COR-L47 (cell line): ENCODE measurements at regions not wholly inside any gene's neighbourhood (a gene's known extent, or its start where the extent isn't known, plus 50 kb on each side); places are given as distances from the start of the nearest gene placed in this dataset.

Experiments
- DNase-seq: peaks from one replicate; lab custom pipeline; 2025; lab: John Stamatoyannopoulos, UW

DNA sequence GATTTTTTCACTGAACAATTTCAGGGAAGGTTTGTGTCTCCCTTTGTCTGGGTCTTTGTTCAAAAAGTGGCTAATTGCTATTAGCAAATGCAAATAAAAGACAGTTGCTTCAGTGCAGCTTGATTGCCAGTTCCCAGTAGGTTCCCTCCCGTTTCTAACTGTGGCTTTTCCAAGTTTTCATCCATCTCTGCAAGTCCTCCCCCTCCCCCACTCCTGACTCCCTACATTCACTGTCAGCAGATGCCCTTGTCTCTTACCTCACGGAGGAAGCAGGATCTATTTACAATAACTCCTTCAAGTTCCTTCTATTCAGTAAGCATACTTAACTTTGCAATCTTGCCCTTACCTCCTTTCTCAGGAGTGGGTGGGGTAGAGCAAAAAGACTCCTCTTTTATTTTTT lies 55.4 kb upstream of the SCEL start:
- DNase-seq = peak; percentile 37

DNA sequence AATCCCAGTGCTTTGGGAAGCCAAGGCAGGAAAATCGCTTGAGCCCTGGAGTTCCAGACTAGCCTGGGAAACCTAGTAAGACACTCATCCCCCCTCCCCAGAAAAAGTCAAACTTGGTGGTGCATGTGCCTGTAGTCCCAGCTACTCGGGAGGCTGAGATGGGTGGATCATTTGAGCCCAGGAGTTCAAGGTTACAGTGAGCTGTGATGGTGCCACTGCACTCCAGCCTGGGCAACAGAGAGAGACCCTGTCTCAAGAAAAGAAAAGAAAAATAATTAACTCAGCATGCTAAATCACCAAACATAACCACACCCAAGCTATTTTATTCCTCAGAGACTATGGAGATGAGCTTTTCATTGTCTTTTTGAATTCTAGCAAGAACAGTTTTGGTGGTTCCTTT lies 56.2 kb upstream of the SCEL start:
- DNase-seq = no peak

DNA sequence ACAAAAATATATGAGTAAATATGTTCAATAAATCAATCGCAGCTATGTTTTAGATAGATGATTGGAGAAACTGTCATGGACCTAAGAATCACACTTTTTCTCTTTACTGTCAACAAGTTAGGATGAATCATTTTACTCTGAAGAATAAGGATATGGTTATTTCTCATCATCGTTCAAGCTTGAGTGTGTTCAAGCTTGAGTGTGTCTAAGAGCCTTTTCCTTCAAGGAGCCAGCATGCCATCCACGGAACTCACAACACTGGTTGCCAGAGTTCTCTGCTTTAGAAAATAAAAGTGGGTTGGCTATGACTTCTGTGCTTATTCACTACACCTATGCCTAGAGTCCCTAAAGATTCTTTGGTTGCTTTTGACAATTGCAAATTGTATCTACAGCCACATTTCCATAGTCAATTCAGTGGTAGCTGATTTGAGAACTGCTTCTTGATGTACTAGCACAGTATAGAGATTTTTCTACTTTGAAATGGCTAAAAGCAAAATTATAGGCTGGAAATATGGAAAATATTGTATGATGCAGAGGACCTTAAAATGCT lies 58.1 kb upstream of the SCEL start:
- no peak for DNase-seq

DNA sequence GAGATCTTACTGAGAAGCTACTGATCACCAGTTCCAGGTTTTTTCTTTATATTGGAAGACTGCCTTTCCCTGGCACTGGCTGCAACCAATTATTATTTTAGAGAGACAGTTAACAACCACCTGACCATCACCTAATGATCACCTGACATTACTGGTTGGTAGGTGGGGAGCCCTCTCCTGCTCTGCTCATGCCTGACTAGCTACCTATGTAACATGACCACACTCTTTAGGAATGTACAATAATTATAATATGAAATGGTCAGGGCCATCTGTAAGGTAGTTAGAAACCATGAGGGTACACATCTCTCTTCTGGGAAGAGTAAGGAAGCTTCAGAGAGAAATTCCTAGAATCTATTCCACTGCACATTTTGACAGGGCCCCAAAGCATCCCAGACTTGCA lies 59.0 kb upstream of the SCEL start:
- DNase-seq = no peak

DNA sequence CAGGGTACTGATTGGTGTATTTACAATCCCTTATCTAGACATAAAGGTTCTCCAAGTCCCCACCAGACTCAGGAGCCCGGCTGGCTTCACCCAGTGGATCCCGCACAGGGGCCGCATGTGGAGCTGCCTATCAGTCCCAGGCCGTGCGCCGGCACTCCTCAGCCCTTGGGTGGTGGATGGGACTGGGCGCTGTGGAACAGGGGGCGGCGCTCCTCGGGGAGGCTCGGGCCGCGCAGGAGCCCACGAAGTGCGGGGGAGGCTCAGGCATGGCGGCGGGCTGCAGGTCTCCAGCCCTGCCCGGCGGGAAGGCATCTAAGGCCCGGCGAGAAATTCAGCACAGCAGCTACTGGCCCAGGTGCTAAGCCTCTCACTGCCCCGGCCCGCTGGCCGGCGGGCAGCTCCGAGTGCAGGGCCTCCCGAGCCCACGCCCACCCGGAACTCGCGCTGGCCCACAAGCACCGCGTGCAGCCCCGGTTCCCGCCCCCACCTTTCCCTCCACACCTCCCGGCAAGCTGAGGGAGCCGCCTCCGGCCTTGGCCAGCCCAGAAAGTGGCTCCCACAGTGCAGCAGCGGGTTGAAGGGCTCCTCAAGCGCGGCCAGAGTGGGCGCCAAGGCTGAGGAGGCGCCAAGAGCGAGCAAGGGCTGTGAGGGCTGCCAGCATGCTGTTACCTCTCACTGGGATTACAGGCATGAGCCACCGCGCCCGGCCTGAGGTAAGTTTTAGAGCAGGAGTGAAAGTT lies 60.0 kb upstream of the SCEL start:
- DNase-seq = no peak

- no peak for DNase-seq
These were observed 64.5 kb upstream of the SCEL start for GRCh38 chr13:77470986-77471385.

DNA sequence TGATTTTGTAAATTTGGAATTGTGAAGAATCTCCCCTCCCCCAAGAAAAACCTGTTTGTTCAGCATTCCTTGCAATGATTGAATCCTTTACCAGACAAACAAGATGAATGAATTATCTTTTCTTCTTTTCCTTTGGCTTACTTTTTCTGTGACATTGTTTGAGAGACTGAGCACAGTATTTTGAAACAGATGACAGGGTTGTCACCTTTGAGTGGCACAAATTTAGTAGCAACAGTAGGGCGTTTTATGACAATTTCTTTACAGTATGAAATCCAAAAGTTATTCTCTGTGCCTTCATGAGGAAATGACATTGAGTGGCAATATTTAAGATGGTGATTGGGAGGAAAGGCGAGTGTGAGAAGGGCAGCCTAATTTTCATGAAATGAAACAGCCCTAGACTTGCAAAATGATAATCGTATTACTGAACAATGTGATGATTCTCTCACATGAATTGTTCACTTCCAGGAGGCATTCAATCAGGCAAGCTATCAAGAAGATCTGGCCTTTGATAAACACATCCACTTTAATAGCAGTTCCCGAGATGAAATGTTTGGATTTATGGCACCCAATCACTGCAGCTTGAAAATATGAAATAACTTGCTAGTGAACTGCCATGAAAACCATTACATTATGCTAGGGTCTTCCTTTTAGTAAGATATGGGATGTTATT lies 68.6 kb upstream of the SCEL start:
- no peak for DNase-seq

GRCh38 chr13:77465603-77466195 lies 69.8 kb upstream of the SCEL start:
- no peak for DNase-seq

DNA sequence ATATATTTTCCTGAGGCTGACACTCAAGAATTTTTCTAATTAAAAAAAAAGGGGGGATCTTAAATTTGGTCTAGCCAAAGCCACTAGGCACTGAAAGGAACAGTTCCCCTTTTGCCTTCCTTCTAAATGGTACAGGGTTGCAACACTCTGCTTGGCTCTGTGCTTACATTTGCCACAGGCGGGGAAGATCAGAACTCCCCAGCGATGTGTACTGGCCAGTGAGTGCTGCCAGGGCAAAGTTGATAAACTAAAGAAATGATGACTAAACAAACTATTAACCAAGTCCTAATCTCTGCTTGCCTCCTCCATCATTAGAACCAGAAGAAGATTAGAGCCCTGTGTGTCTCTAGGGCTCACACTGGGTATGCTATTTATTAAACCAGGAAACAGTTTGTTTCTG lies 75.3 kb upstream of the SCEL start:
- DNase-seq = no peak

DNA sequence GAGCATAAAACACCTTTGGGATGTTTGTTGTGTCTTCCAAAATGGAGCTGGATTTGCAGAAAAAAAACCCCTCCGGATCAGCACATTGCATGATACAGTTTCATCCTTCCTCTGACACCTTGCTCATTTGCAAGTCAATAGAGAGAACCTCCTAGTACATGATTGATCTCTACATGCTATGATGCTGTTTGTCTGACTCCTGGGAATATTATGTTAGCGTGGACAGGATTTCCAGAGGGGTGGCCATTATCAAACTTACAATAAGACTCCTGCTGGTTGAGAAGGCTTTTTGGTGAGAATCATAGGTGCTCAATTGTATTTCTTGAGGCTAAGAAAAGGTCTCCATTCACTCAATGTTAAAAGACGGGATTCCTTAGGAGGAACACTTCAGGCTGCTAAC lies 75.9 kb upstream of the SCEL start:
- no peak for DNase-seq

- no peak for DNase-seq
These were observed 76.8 kb upstream of the SCEL start for GRCh38 chr13:77458736-77459135.

- no peak for DNase-seq
These were observed 77.5 kb upstream of the SCEL start for GRCh38 chr13:77457966-77458365.

- no peak for DNase-seq
These were observed 79.2 kb upstream of the SCEL start for GRCh38 chr13:77456271-77456670.

- no peak for DNase-seq
These were observed 86.2 kb upstream of the SCEL start for GRCh38 chr13:77449265-77449664.

DNA sequence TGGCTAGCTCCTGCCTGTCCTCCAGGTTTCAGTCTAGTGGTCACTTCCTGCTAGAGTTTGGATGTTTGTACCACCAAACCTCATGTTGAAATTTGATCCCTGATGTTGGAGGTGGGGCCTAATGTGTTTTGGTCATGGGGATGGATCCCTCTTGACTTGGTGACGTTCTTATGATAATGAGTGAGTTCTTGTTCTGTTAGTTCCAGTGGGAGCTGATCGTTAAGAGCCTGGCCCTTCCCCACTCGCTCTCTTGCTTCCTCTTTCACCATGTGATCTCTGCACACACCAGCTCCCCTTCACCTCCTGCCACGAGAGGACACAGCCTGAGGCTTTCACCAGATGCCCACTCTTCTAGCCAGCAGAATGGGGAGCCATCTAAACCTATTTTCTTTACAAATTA lies 86.8 kb upstream of the SCEL start:
- no peak for DNase-seq

DNA sequence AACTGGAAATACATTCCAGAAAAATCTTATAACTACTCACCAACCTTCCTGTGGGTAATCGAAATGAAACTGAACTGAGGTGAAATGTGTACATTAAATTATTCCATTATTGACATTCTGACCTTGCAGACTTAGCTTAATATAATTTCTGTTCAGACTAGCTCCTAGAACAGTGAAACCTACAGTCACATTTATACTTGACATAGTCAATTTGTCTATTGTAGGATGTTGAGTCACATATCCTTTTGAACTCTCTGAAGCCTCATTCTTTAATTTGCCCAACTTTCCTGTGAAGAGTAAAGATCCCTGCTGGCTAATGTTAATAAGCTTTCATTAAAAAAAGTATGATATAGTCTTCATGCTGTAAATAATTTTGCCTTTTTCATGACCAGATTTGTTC lies 92.0 kb upstream of the SCEL start:
- DNase-seq = no peak

DNA sequence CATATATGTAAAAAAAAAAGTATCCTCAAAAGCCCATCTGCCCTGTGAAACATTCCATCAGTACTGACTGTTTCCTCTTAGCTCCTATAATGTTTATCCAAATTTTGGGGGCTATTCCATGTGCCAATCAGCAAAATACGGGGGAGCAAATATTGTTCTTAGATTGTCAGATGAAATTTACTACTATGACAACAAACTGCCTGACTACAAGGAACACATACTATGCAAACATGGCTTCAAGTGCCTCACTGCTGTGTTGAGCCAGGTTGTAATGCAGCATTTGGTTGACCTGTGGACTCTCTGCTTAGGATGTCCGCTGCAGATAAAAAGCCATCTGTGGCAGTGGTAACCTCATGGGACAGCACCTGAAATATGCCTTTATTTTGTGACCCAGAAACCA lies 98.2 kb upstream of the SCEL start:
- DNase-seq = no peak

DNA sequence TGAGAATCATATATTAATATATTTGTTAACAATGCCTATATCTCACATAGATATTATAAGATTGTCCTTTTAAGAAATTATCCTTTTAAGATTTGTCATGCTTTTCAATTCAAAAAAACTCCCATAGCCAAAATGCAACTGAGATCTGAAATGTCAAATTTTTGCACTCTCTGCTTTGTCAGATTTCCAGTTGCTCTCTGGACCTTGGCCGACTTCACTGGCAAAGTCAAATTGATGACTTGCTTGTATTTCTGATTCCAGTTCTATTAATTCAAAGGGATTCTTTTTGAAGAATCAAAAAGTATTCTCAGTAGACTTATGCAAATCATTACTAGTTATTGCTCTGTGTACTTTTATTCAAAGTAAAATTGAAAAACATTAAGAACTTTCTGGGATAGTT lies 101.2 kb upstream of the SCEL start:
- DNase-seq = no peak

- DNase-seq = no peak
These were observed 104.1 kb upstream of the SCEL start for GRCh38 chr13:77431449-77431848.

DNA sequence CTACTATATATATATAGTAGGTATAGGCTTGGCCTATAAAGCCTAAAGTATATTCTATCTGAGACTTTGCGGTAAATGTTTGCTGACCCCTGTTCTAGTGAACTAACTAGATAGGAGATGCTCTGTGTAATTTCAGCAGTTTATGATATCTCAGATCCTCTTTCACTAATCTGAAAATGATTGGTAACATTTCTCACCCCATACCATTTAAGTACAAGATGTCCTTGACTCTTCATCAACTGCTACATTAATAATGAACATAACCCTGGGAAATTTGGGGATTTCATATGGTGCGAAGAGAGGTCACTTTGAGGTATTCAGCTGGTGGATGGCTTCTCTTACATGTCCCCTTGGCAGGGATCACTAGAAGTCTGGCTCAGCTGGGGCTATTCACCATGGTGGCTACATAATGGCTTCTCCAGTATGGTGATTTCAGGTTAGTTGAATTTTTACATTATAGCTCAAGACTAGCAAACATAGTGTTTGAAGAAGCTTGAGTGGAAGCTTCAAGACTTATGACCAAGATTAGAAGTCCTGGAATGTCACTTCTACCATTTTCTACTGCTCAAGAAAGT lies 103.6 kb upstream of the MYCBP2 start:
- DNase-seq = no peak

DNA sequence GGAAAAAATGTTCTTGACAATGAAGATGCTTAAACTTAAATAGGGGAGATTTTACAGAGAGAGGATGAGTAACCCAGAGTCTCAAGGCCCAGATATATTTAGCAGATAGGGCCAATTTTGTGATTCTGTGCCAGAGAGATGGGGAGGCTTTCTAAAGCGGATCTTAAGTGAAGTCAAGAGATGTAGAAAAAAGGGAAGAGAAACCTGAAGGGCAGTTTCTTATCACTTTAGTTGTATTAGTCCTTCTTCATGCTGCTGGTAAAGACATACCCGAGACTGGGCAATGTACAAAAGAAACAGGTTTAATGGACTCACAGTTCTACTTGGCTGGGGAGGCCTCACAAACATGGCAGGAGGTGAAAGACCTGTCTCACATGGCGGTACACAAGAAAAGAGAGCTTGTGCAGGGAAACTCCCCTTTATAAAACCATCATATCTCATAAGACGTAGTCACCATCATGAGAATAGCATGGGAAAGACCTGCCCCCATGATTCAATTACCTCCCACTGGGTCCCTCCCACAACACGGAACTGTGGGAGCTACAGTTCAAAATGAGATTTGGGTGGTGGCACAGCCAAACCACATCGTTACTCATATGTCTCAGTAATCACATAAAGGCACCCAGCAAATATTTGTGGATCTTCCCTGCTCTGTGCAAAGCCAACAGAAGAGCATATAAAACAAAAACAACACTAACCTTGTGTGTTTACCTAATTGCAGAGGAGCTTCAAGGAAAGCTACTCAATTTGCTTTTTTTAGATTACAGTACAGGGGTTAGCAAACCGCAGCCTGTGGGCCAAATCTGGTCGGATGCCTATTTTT lies 102.6 kb upstream of the MYCBP2 start:
- DNase-seq = no peak

DNA sequence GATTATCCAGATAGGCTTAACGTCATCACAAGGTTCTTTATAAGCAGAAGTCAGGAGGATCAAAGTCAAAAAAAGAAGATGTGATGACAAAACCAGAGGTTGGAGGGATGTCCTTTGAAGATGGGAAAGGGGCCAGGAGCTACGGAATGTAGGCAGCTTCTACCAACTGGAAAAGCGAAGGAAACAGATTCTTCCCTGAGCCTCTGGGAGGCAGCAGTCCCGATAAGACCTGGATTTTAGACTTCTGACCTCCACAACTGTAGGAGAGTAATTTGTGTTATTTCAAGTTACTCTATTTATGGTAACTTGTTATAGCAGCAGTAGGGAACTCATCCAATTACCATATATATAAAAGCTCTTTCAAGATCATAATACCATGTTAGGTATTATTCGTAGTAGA lies 98.8 kb upstream of the MYCBP2 start:
- DNase-seq = no peak
